NOMO-1 treated with DMSO at 0.1 percent for 48 hours (cell line): ENCODE measurements at regions not wholly inside any gene's neighbourhood (a gene's known extent, or its start where the extent isn't known, plus 50 kb on each side); places are given as distances from the start of the nearest gene placed in this dataset.
A peak's percentile ranks its signal among the peaks of the same experiment; 100 is the strongest.
"Not testable (repeated sequence)": the region's sequence is repeated elsewhere in the genome, so short reads cannot be mapped to it uniquely, and the experiment has no call there.

Source experiments
- DNase-seq: peaks from one replicate; lab custom pipeline; 2025; ENCODE audit not compliant: unreplicated experiment; lab: John Stamatoyannopoulos, UW

DNA sequence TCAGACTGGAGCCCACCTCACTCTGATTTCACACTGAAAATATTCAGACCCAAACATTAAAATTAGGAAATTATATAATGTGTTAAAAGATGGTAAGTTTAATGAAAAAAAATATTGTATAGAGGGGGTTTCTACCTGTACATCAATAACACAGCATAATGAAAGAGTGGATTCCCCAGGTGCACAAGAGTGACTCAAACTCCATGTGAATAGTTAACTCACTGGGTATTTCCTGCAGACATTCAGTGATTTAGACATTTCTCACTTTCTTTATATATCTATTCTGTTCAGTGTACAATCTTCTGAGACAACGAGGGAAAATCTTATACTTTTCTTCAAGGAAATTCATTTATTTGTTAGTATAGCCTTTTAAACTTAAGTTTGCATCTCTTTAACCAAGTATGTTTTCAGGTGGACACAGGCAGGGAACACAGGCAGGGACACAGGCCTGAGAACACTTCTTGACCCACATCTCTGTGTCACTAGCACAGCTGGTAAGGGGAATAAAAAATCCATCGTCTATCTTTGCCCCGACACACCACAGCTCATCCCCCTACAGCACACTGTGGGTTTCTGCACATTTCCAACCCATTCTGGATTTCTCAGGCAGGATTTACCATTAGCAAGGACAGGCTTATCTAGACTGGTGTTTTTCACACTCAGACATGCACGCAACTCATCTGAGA is 525.5 kb upstream of the BOD1L1 start:
- no peak for DNase-seq

DNA sequence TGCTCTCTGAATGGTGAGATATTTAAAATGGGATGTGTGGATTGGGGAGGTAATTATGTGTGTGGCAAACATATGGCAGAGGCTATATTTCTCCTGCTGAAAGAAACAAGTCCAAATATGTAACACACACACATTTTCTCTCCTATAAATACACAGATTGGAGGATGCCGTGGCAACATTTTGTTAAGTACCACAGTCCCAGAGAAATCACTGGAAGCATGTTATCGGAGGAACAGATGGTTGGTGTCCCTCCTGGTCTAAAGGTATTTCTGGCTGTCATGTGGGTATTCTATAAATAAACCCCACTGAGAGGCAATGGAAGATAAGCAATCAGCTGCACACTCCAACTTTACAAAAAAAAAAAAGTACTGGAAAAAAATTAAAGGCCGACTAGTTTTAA is 528.3 kb upstream of the BOD1L1 start:
- DNase-seq: no peak

DNA sequence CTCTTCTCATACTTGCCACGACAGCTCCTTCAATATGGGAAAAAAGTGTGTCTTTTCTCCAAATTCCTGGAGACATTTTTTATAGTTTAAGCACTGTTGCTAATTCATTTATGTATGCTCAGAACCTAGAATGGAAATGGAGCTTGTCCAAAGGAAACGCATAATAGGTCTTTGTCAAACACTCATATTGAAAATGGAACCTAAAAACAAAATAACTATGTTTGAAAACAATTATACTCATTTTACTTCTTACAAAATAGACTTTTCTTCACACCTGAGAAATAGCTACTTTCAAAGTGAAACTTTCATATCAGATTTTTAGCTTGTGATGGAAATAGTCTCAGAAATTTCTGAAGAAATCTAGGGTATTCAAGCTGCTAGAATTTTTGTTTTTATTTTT is 529.7 kb upstream of the BOD1L1 start:
- no peak for DNase-seq

DNA sequence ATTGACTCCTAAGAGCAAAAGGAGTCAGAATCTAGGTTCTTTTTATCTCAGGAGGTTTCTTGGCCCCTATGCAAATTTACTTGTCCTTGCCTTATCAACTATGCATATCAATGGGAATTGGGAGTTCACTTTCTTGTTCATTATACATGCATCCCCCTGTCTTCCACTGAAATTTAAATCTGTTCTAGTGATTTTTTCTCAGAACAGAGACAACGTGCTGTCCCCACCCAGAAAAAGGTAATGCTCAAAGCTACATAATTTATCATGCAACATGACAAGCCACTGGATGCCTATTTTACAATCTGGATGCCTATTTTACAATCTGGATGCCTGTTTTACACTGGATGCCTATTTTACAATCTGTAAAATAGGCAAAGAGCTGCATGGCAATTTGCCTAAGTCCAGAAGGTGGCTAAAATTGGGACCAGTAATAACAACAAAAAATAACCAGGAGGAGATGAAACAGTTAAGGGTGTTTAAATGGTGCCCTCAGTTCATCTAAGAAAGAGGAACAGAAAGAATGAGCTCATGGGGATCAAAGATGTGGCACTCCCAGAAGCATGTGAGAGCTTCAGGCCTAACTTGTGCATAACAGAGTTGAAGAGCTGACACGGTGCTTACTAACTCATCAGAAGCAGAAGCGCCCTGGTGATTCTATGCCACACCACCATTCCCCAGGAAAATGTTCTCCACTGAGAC is 537.8 kb upstream of the BOD1L1 start:
- peak; percentile 92 for DNase-seq

DNA sequence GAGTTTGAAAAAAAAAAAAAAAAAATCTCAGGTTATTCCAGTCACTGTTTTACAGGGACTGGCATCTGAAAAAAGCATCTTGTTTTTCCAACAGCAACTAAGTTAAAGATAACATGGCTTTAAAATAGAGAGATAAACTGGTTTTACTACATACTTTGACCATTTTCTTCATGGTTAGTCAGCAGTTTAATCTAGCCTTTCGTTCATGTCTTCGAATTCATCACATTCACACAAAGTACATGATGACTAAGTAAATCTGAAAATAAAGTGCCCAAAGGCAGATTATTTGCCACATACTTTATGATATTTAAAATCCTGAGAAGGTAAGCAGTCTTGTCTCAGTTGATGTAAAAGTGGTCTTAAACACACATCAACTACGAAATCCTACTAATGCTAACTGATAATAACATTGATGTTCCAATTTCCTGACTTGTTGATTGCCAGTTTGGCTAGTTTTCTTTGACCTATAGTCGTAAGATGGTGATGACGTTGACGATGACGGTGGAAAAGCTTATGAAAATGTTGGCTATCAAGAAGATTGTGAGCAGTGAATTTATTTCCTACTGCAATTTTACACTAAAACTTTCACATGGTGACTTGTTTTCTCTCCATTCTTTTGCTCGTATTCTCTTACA is 540.5 kb upstream of the BOD1L1 start:
- DNase-seq: no peak

DNA sequence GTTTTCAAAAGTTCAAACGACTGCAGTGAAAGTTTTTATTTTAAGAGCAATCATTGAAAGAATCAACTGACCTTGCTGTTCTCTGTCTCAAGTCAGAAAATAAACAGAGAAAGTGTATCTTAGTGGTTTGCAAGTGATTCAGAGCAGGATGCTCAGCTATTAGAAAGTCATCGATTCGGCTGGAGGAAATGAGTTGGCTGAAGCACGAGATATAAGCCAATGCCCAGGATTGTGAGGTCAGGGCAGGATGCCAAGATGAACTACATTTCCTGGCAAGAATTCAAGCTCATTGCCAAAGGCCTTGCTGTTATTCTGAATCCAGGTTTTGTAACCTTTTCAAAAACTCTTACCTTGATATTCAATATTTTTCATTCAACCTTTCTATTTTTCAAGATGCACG is 541.4 kb upstream of the BOD1L1 start:
- no peak for DNase-seq

DNA sequence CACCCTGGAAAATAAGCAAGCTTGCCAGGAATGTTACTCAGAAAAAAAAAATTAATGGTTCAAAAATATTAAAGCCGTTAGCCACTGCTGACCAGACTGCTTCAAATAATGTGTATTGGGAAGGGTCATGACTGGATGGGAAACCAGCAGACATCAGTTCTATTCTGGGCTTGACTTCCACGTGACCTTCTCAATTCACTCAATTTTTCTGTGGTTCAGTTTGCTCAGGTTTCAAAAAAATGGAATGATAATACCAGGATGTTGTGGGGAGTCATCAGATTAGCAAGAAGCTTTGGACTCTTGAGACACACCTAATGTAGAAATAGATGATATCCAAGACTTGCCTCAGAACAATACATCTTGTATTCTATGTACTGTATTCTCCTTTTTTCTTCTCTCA is 541.9 kb upstream of the BOD1L1 start:
- DNase-seq: no peak

DNA sequence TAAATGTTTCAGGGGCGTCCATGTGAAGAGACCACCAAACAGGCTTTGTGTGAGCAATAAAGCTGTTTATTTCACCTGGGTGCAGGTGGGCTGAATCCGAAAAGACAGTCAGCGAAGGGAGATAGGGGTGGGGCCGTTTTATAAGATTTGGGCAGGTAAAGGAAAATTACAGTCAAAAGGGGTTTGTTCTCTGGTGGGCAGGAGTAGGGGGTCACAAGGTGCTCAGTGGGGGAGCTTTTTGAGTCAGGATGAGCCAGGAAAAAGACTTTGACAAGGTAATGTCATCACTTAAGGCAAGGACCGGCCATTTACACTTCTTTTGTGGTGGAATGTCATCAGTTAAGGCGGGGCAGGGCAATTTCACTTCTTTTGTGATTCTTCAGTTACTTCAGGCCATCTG is 542.4 kb upstream of the BOD1L1 start:
- DNase-seq: not testable (repeated sequence)

DNA sequence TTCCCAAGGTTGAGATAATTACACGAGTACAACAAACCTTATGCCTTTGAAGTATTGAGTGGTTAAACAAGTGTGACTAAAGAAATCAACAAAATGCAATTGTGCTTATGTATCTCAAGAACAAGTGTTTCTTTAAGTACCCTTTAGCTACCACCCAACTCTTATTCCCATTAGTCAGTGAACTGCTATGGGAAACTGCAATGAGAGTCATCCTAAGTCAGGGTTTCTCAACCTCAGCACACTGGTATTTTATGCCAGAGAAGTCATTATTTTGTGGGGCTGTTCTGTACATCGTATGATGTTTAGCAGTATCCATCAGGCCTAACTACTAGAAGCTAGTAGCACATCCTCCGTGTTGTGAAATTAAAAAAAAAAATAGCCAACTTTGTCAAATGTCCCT is 549.1 kb upstream of the BOD1L1 start:
- DNase-seq: no peak

DNA sequence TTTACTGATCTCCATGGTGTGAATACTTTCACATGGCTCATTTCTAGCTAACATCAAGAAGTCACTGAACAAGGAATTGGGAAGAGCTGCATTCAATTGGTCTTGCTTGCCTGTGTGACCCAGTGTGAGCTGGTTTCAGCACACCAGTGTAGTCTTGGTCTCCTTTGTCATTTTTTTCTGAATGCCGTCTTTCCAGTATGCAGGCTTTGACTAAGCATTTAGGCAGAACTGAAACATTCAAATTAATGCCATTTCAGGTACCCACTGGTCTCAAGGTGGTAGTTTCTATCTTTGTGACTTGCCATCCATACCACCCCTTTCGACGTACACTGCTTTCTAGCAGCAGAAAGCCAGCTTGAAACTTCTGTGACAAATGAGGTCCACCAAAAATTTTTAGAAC is 550.5 kb upstream of the BOD1L1 start:
- no peak for DNase-seq

DNA sequence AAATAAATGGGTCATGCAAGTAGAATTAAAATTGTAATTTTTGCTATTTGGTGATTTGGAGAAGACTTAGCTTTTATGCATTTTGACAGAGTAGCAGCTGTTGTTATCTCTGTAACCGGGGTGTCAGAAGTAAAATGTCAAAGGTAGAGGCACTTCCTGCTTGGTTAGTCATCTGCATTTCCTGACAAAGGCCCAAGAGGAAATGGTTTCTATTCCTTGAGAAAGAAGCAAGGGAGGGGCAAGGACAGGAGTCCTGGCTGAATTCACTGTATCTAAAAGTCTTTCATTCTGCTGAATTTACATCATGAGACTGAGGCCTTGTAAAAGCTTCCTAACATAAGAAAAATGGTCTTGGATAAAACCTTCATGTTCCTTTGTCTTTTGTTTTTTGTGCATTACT is 550.9 kb upstream of the BOD1L1 start:
- peak; percentile 48 for DNase-seq

DNA sequence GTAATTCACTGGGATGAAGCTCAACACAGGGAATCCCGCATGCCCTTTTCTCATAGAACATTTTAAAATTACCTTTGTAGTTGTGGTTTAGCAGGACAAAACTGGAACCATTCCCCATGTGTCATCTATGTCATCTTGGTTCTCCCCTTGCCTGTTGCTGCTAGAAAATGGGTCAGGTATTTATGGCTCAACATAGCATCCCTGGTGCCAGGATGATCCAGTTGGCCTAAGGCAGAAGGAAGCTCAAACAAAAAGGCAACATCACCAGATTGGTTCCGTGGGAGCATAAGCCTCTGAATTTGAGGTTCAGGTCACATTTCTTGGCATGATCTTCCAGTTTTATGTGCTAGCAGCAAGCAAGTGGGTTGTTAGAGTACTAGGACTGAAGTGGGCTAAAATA is 552.6 kb upstream of the BOD1L1 start:
- DNase-seq: no peak

DNA sequence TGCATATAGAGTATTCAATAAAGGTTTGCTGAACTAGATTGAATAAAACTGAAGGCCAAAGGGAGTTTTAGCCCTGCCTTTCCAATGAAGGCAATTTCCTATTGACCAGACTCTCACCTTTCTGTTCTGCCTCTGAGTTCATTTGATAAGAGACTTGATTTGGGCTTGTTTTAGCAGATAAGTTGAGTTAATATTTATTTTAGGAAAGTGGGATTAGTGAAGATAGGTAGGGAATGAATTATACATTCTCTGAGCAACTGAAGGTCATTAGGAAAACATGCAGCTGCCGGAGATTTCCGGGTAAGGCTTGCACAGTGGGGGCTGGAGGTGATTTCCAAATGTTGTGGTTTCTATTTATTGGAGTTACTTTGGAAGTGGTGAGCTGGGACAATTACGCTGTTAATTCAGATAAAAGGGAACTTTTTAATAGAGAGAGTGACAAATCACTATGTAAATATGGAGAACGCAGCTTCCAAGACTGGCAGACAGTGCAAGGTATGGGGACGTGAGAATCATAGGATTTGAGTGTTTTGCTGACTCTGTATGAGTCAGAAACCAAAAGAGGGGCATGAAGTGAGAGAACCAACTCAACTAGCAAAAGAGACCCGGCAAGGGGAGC is 553.6 kb upstream of the BOD1L1 start:
- no peak for DNase-seq

DNA sequence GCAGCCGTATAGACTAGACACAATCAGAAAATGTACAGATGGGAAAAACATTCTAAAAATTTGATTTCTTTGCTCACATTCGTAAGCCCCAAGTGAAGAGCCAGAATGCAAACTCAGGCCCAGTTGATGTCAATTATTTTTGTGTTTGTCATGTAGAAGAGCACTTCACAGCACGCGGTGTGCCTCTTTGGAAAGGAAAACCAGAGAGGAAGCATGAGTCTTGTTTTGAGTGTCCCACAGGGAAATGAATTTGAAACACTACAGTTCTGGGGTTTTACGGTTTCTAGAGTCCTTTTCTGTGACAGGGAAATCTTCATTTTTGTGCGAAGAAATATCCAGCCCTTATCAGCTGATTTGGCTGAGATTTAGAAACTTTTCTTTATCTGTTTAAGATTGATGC is 554.6 kb upstream of the BOD1L1 start:
- DNase-seq: no peak

DNA sequence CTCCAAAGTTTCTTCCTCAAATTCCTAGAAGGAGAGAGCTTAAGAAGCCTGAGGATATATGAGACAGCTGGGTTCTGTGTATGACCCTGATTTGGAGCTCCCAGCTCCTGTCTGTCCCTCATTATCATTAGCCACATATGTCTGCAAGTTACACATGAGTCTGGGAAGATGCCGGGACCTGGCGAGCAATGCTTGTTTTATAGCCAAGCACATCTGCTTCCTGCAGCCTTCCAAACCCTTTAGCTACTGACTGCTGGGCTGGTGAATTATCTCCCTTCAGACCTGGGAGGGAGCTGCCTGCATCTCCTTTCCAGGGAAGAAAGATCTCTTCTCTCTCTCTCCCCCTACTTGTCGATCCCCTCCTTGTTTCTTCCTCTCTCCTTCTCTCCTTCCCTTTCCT is 556.7 kb upstream of the BOD1L1 start:
- no peak for DNase-seq

DNA sequence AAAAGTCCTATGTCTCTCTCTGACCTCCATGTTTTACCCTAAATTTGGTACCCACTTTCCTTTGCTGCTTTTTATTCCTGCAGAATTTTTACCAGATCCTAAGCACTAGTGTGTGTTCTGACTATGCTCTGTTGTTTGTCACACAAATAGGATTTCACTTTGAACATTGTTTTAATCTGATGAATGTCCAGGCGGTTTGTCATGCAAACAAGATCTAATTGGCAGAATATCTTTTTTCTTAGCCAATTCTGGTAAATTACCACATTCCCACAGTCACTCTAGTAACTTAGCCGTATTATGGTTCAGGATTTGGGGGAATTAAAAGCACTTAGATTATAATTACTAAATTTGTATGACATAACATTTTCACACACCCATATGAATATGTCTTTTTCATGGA is 557.2 kb upstream of the BOD1L1 start:
- DNase-seq: no peak

DNA sequence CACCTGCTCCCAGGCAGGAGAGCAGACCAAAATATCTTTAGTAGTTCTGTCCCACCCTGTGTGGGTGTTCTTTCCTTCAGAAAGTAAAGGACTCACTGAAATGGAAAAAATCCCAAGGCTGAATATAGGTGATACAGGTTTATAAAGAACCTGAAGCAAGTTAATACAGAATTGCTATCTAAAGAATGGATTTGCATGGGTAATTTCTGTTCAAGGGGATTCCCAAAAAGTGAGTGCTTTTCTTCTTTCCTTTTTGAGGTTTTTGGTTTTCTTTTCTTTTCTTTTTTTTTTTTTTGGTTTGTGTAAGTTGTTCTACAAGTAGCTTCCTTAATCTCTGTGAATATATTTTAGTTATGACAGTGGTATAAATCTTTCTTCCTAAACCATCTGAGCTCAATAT is 560.7 kb upstream of the BOD1L1 start:
- DNase-seq: no peak

DNA sequence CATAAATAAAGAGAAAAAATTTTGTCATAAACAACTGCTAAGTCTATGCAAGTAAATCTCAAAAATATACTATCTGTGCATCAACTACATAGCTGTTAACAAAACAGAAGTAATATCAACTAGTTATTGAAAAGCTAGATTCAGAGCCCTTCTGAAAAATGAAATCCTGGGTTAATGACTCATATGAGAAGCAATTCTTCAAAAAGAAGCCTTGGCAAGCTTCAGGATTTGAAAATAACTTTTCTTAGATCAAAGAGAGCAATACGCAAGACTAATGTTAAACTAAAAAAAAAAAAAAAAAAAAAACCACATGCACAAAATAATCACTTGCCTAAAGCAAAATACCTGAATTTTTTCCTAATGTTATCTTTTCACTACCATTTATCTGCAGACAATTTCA is 566.1 kb upstream of the BOD1L1 start:
- DNase-seq: no peak

DNA sequence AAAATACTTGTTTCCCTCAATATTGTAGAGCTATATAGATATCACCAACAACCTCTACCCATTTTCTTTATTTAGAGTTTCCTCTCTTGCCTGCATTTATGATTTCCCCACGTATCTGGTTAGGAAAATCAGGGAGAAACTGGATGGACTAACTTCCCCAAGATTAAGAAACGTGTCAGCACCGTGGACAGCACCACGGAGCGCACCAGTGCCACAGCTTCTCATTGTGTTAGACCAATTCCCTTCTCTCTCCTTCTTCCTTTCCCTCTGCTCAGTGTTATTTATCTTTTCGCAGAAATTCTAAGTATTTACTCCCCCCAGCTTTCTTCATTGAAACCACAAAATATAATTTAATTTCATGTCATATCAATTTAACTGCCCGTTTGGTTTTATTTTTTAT is 568.6 kb upstream of the BOD1L1 start:
- DNase-seq: no peak

DNA sequence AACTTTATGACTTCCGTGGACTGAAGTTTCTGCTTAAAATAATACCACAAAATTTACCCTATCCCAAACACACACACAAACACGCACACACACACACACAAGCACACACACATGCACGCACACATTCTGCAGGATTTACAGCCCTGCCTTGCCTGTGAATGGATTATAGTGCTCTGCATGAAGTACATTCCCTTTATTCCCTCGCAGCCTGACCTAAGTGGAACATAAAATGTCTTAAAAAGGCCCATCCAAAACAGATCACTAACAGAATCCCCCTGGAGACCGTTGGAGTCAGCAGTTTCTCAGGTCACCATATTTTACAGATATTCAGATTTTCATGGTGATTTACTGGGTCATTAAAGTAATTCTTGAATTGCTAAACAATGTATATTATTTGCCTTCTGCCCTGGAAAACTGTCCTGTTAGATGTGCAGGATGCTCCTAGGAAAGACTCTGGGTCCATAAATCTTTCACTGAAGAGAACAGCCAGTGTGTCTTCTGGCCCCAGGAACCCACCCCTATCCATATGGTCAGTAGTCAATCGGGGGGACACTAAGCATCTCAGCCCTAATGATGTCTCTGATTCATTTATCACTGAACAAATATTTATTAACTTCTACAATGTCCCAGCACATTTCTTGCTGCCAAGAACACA is 587.7 kb upstream of the BOD1L1 start:
- DNase-seq: no peak

DNA sequence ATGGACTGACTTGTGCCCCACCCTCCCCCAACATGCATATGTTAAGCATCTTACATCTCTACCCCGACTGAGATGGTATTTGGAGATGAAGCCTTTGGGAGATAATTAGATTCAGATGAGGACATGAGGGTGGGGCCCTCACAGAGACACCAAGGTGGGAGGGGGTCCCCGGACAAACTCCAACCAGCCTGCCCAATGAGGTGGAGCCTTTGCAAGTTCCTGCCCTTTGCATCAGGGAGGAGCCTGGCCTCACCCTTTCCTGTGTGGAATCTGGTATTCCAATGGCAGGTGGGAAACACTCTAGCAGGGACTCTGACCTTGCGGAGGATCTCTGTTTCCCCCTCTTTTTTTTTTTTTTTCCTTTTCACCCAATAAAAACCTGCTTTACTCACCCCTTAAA is 589.9 kb upstream of the BOD1L1 start:
- no peak for DNase-seq

DNA sequence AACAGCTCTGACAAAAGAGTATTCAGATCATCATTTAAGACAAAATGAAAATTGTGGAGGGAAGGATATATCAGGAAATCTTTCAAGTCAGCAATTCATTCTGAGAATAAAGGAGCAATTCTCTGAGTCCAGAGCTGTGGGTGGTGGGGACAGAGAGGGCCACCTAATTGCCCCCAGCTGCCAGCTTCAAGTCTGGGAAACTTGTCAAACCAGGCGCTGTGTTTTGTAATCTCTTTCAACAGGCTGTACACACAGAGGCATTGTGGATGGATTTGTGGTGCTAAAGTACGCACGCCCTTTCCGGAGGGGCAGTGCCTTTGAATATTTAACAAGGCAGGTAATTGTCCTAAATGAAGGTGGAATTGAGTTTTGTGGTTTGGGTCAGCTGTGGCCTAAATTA is 591.1 kb upstream of the BOD1L1 start:
- DNase-seq: peak; percentile 5
